Left lung (tissue), 4 donors: ENCODE measurements at regions not wholly inside any gene's neighbourhood (a gene's known extent, or its start where the extent isn't known, plus 50 kb on each side); places are given as distances from the start of the nearest gene placed in this dataset.
"Not testable (repeated sequence)": the region's sequence is repeated elsewhere in the genome, so short reads cannot be mapped to it uniquely, and the experiment has no call there.

ENCODE experiments used
- ATAC-seq: fragments of 200-7000 bp; cut with Tn5 transposase; one replicate; pipeline ENCODE4 v1.9.1; 2020; ENCODE audit warnings: moderate library complexity
- DNase-seq, 4 donors: peaks; one replicate each; pipeline ENCODE4 v3.0.0-alpha.2; 2013 to 2020
- H3K27ac ChIP-seq, 2 donors: fragments of 200-600 bp; sonication (generic) in 1 of 2; one replicate each; pipeline versions ENCODE4 v1.5.0 to v1.8.0; 2020 to 2021
- H3K27me3 ChIP-seq, 2 donors: fragments of 200-600 bp; sonication (generic) in 1 of 2; one replicate each; pipeline versions ENCODE4 v1.5.0 to v1.8.0; 2020 to 2021
- H3K36me3 ChIP-seq, 2 donors: fragments of 200-600 bp; sonication (generic) in 1 of 2; one replicate each; pipeline versions ENCODE4 v1.5.0 to v1.8.0; 2020 to 2021
- H3K4me1 ChIP-seq, 2 donors: fragments of 200-600 bp; one replicate each; pipeline ENCODE4 v1.8.0; 2021
- H3K4me3 ChIP-seq, 2 donors: fragments of 200-600 bp; sonication (generic) in 1 of 2; one replicate each; pipeline versions ENCODE4 v1.5.0 to v1.8.0; 2020 to 2021; ENCODE audit warnings: mild to moderate bottlenecking in 1 of 2
- H3K9me3 ChIP-seq, 2 donors: fragments of 200-600 bp; sonication (generic) in 1 of 2; one replicate each; pipeline versions ENCODE4 v1.5.0 to v1.8.0; 2020 to 2021
- intact Hi-C, 2 donors: fragments of 100-400 bp; cut with DNase I; formaldehyde crosslinking; loops; one replicate each; pipeline versions ENCODE4 v1.11.2 to v1.14.2; 2022
- TF ChIP-seq, protein P1 (sequence below), 2 donors: fragments of 200-600 bp; sonication (generic) in 1 of 2; IDR thresholded peaks; one replicate each; pipeline versions ENCODE4 v1.5.0 to v1.8.0; 2021; ENCODE audit warnings: antibody characterized with exemption in 2 of 2
- donor health status: DM: no; HTN: yes; CAD: no.
- donor health status: DM: no; HTN: no; CAD: no.

DNA sequence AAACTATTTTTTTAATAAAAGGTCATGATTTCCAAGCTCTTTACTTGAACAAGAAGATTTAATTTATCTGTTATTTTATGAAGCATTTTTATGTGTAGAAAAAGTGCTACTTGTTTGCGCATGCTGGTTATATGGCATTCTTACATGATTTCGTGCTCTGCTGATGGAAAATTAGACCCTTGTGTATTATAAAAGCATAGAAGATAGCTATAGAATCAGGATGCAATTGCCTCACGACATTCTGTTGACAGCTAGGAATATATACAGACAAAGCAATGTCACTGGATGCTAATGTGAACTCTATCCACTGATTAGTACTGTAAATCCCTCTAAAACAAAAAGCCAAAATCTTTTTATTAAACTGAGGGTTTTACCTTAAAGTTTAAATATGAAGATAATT is 255.9 kb downstream of the MDFIC start:
- Histone ChIP-seq H3K9me3 (no peaks in the 10 kb centered on the region), H3K4me1 (no peaks in the 10 kb centered on the region), H3K36me3 (no peaks in the 10 kb centered on the region), H3K27ac (no peak overlapping the region), H3K4me3 (no peak overlapping the region), H3K27me3 (no peaks in the 10 kb centered on the region)
- intact Hi-C loops = no loop called here
- TF ChIP-seq, protein P1, sequence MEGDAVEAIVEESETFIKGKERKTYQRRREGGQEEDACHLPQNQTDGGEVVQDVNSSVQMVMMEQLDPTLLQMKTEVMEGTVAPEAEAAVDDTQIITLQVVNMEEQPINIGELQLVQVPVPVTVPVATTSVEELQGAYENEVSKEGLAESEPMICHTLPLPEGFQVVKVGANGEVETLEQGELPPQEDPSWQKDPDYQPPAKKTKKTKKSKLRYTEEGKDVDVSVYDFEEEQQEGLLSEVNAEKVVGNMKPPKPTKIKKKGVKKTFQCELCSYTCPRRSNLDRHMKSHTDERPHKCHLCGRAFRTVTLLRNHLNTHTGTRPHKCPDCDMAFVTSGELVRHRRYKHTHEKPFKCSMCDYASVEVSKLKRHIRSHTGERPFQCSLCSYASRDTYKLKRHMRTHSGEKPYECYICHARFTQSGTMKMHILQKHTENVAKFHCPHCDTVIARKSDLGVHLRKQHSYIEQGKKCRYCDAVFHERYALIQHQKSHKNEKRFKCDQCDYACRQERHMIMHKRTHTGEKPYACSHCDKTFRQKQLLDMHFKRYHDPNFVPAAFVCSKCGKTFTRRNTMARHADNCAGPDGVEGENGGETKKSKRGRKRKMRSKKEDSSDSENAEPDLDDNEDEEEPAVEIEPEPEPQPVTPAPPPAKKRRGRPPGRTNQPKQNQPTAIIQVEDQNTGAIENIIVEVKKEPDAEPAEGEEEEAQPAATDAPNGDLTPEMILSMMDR (IDR thresholded peaks at IDR 0.05) = no peak
- ATAC-seq (no peak), DNase-seq (no peak)

DNA sequence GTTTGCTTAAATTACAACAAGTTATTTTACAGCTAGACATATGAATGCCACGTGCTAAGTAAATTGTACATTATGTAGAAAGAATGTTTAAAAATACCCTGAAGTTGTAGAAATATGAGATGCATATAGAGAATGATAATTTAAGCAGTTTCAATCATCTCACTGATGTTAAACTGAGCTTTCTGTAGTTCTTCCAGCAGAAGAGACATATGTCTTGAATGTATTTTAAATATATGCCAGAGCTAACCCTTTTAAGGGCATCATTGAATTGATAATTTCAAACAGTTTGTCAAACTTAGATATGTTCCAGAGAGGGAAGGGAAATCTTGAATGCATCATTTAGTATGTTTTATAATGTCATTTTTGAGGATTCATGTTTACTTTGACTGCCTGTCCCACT is 255.2 kb downstream of the MDFIC start:
- Histone ChIP-seq H3K9me3 (no peaks in the 10 kb centered on the region), H3K27me3 (no peaks in the 10 kb centered on the region), H3K27ac (no peak overlapping the region), H3K36me3 (no peaks in the 10 kb centered on the region), H3K4me1 (no peaks in the 10 kb centered on the region), H3K4me3 (no peak overlapping the region)
- TF ChIP-seq, protein P1 (IDR thresholded peaks at IDR 0.05) = no peak
- ATAC-seq (no peak), DNase-seq (no peak)
- intact Hi-C loops = no loop called here

DNA sequence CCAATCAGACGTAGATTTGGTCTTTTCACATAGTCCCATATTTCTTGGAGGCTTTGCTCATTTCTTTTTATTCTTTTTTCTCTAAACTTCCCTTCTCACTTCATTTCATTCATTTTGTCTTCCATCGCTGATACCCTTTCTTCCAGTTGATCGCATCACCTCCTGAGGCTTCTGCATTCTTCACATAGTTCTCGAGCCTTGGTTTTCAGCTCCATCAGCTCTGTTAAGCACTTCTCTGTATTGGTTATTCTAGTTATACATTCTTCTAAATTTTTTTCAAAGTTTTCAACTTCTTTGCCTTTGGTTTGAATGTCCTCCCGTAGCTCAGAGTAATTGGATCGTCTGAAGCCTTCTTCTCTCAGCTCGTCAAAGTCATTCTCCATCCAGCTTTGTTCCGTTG is 250.5 kb downstream of the MDFIC start:
- H3K36me3 ChIP-seq, intact Hi-C loops, H3K4me3 ChIP-seq, H3K4me1 ChIP-seq, ATAC-seq, H3K9me3 ChIP-seq, H3K27ac ChIP-seq, DNase-seq, H3K27me3 ChIP-seq: not testable (repeated sequence)

DNA sequence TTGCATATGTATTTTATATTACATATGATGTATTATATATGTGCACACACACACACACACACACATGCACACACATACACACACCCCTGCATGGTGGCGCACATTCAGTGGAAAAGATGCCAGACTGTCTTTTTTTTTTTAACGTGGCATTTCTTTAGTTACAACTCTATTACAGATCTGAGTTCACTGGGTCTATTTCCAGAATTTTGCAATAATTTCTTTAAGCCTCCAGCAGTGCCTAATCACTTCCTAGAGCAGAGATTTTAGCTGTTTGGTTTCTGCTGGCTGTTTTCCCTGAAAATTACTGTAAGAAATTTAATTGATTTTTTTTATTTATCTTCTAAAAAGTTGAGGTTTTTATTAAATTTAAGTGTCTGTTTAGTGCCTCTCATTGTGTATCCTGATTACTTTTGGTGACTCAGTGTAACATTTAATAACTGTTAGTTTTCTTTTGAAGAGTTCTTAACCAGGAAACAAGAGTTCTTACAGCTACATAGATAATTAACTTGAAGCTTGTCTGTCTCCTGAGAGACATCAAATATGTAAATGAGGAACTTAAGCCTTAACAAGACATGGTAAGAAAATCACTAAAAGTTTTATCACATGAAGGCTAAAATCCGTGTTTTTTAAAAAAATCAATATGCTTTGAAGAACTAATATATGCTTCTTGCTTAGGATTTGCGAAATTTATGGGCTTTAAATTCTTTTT is 232.0 kb downstream of the MDFIC start:
- TF ChIP-seq, protein P1 (IDR thresholded peaks at IDR 0.05) = no peak
- Histone ChIP-seq H3K4me1 (peaks cover 0 to 4% of the 10 kb centered on the region in 2 donors), H3K36me3 (no peaks in the 10 kb centered on the region), H3K4me3 (no peak overlapping the region), H3K9me3 (no peaks in the 10 kb centered on the region), H3K27me3 (no peaks in the 10 kb centered on the region), H3K27ac (no peak overlapping the region)
- no peak for DNase-seq
- intact Hi-C loops = no loop called here
- peak; percentile 42 for ATAC-seq

DNA sequence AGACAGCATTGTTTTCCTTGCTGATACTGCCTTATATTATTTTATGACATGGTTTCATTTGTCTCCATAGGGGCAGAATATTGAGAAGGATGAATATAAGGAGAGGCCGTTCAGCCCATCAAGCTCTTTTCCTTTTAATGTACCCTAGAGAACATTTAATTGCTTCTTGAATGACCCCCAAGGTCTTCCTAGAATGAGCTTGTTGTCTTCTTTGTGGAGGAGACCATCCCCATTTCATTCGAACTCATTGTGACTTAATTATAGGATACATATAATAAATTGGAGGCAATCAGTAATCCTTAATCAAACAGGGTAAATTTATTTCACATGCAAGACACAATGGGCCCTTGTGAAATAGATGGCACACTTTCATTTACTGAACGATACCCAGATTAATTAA is 231.3 kb downstream of the MDFIC start:
- DNase-seq (no peak), ATAC-seq (no peak)
- Histone ChIP-seq H3K27me3 (no peaks in the 10 kb centered on the region), H3K27ac (no peak overlapping the region), H3K36me3 (no peaks in the 10 kb centered on the region), H3K4me3 (no peak overlapping the region), H3K4me1 (peaks cover 0 to 4% of the 10 kb centered on the region in 2 donors), H3K9me3 (no peaks in the 10 kb centered on the region)
- TF ChIP-seq, protein P1 (IDR thresholded peaks at IDR 0.05) = no peak
- intact Hi-C loops = no loop called here

DNA sequence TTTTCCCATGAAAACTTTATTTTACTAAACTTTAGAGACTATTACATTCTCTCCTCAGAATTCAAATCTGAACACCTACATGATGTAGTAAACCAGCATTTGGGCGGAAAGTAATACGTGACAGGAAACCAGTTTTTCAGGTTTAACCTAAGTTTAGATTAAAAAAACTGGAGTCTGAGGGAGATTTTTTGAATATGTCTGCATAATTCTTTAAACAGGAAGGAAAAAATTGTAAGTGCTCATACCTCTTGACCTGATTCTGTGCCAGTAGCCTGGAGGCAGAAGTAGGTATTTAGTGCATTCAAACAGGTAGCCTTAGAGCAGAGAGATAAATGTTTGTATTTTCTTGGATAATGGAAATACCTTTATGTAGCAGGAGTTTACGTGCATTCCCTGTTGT is 224.3 kb downstream of the MDFIC start:
- peak overlapping the region; percentile 63 to 70 for H3K27ac ChIP-seq
- no peaks in the 10 kb centered on the region for H3K27me3 ChIP-seq
- no peaks in the 10 kb centered on the region for H3K36me3 ChIP-seq
- no peaks in the 10 kb centered on the region for H3K9me3 ChIP-seq
- peaks cover 6 to 9% of the 10 kb centered on the region in 2 donors for H3K4me1 ChIP-seq
- intact Hi-C loops = no loop called here
- no peak overlapping the region for H3K4me3 ChIP-seq
- TF ChIP-seq, protein P1 (IDR thresholded peaks at IDR 0.05) = no peak
- ATAC-seq (peak; percentile 91), DNase-seq (peak in 1 of 4 donors; percentile 76)
